ENCODE measurements at regions not wholly inside any gene's neighbourhood (a gene's known extent, or its start where the extent isn't known, plus 50 kb on each side); places are given as distances from the start of the nearest gene placed in this dataset.

GRCh38 chr3:18194431-18194830, 230.7 kb downstream of the SATB1 start:
- Histone ChIP-seq H3K9me3 (ENCODE audit: insufficient read depth in 2 of 2, low read depth in 1 of 2, low read length in 1 of 2) (no peaks in the 10 kb centered on the region), H4K91ac (replicated peaks; ENCODE audit: insufficient read length, low read length) (no peak overlapping the region)
- CTCF ChIA-PET (ENCODE audit: partially characterized antibody) = no interaction called here
- TF ChIP-seq SP1 (IDR thresholded peaks at IDR 0.05; ENCODE audit: low read depth, low read length) (no peak), MAX (IDR thresholded peaks at IDR 0.05) (no peak), POLR2AphosphoS5 (IDR thresholded peaks at IDR 0.05; ENCODE audit: low read depth, low read length) (no peak), SIN3A (conservative IDR thresholded peaks at IDR 0.05 in 1 of 2, IDR thresholded peaks at IDR 0.05 in 1 of 2; ENCODE audit: low read depth in 1 of 2, low read length in 2 of 2) (no peak), TAF1 (IDR thresholded peaks at IDR 0.05; ENCODE audit: low read depth, low read length) (no peak), KDM5A (IDR thresholded peaks at IDR 0.05; ENCODE audit: low read length) (no peak), SUZ12 (IDR thresholded peaks at IDR 0.05; ENCODE audit: low read length) (no peak), ZNF274 (IDR thresholded peaks at IDR 0.05; ENCODE audit: borderline replicate concordance, extremely low read depth, low read length) (no peak), ATF3 (IDR thresholded peaks at IDR 0.05; ENCODE audit: insufficient read depth, low read depth, low read length) (no peak), HDAC6 (IDR thresholded peaks at IDR 0.05; ENCODE audit: low read depth, low read length) (no peak), BCL11A (IDR thresholded peaks at IDR 0.05; ENCODE audit: low read depth in 2 of 2, low read length in 2 of 2) (no peak), CEBPB (IDR thresholded peaks at IDR 0.05; ENCODE audit: low read depth, low read length) (no peak), RXRA (IDR thresholded peaks at IDR 0.05; ENCODE audit: insufficient read depth, low read depth, low read length) (no peak), BRCA1 (IDR thresholded peaks at IDR 0.05; ENCODE audit: low read depth, low read length) (no peak), NANOG (IDR thresholded peaks at IDR 0.05; ENCODE audit: insufficient read depth, low read depth, low read length, poor library complexity, severe bottlenecking) (no peak), MAFK (IDR thresholded peaks at IDR 0.05; ENCODE audit: low read depth, low read length) (no peak)

More at GRCh38 chr3:18194431-18194830, 230.7 kb downstream of the SATB1 start:
- no peak overlapping the region for H2BK12ac ChIP-seq (ENCODE audit: low read depth, low read length)
- H3K79me1 ChIP-seq (ENCODE audit: low read depth, low read length) = no peaks in the 10 kb centered on the region
- no peak overlapping the region for H4K8ac ChIP-seq (ENCODE audit: extremely low read depth, insufficient read depth, low read length)
- H3K23me2 ChIP-seq (ENCODE audit: low read depth, low read length) = no peaks in the 10 kb centered on the region
- no peak for DNase-seq (ENCODE audit: low read depth in 1 of 2, low spot score in 2 of 2)
- no peaks in the 10 kb centered on the region for H3K36me3 ChIP-seq (ENCODE audit: control insufficient read depth in 2 of 4, insufficient read depth in 4 of 4, low read length in 3 of 4)
- H3K56ac ChIP-seq (replicated peaks; ENCODE audit: insufficient read length, low read depth, low read length) = no peak overlapping the region
- no peaks in the 10 kb centered on the region for H3K79me2 ChIP-seq (ENCODE audit: control insufficient read depth in 1 of 2, insufficient read depth in 2 of 2, low read length in 2 of 2)
- POLR2A ChIA-PET (ENCODE audit: partially characterized antibody) = no interaction called here
- no peak overlapping the region for H3K9ac ChIP-seq (replicated peaks in 1 of 4; ENCODE audit: extremely low read depth in 1 of 4, low read depth in 3 of 4, low read length in 3 of 4)
- no peak overlapping the region for H3K4me3 ChIP-seq (ENCODE audit: extremely low read depth in 1 of 4, insufficient read depth in 2 of 4, low read depth in 3 of 4, low read length in 4 of 4)
- H3K4me2 ChIP-seq (ENCODE audit: insufficient read depth in 1 of 2, low read depth in 2 of 2, low read length in 2 of 2) = no peak overlapping the region
- no peak overlapping the region for H3K27ac ChIP-seq (ENCODE audit: low read depth, low read length)
- H3K27me3 ChIP-seq (replicated peaks in 1 of 4; ENCODE audit: control insufficient read depth in 3 of 4, extremely low read depth in 1 of 4, insufficient read depth in 3 of 4, low read length in 3 of 4) = no peaks in the 10 kb centered on the region
- no peak overlapping the region for H2AK5ac ChIP-seq (ENCODE audit: low read depth, low read length)
- H2BK15ac ChIP-seq (ENCODE audit: low read length) = no peak overlapping the region
- no peak overlapping the region for H2BK5ac ChIP-seq (ENCODE audit: low read depth, low read length)
- whole genome bisulfite sequencing, 2 experiments (ENCODE audit: extremely low coverage in 1 of 2, insufficient coverage in 1 of 2, insufficient read length in 1 of 2, insufficient replicate concordance in 2 of 2, low coverage in 1 of 2, low lambda C conversion rate in 2 of 2, missing lambda C conversion rate in 1 of 2) = 83% methylated on average over 4 of the region's 4 CpGs; no CpG with 5 or more reads in 1 of the 2 experiments
- H4K20me1 ChIP-seq (replicated peaks in 1 of 2; ENCODE audit: control insufficient read depth in 1 of 2, insufficient read depth in 2 of 2, low read length in 2 of 2) = no peaks in the 10 kb centered on the region
- no peak overlapping the region for H3K14ac ChIP-seq (ENCODE audit: insufficient read length)
- no peak overlapping the region for H3K23ac ChIP-seq (ENCODE audit: insufficient read length)
- H2AFZ ChIP-seq (ENCODE audit: low read length) = no peak overlapping the region
- no peak for FAIRE-seq
- H4K5ac ChIP-seq (ENCODE audit: insufficient read length, low read depth, low read length) = no peak overlapping the region
- H3K18ac ChIP-seq (ENCODE audit: extremely low read depth, low read length) = no peak overlapping the region
- H2BK120ac ChIP-seq (replicated peaks; ENCODE audit: low read depth, low read length) = no peak overlapping the region
- no peak overlapping the region for H2BK20ac ChIP-seq (ENCODE audit: low read length)
- no peaks in the 10 kb centered on the region for H3K4me1 ChIP-seq (replicated peaks in 1 of 4; ENCODE audit: control insufficient read depth in 3 of 4, insufficient read depth in 4 of 4, low read length in 3 of 4)
- no peak overlapping the region for H3K4ac ChIP-seq (replicated peaks; ENCODE audit: insufficient read length, low read depth, low read length)

Measured in H1 (cell line).